VCaP (cell line): ENCODE measurements at regions not wholly inside any gene's neighbourhood (a gene's known extent, or its start where the extent isn't known, plus 50 kb on each side); places are given as distances from the start of the nearest gene placed in this dataset.

Source experiments
- H3K27ac ChIP-seq: fragments of 450-650 bp; 2 replicates; pipeline ENCODE4 v1.5.1; 2017
- CTCF ChIP-seq: fragments of 450-650 bp; conservative IDR thresholded peaks from 2 replicates; pipeline ENCODE4 v1.5.1; 2017; ENCODE audit warnings: mild to moderate bottlenecking, moderate library complexity

- no peak overlapping the region for H3K27ac ChIP-seq
- no peak for TF ChIP-seq CTCF
These were observed 286.7 kb upstream of the CYRIA start for GRCh38 chr2:16952368-16952767.

GRCh38 chr2:16950436-16950835, 284.8 kb upstream of the CYRIA start:
- TF ChIP-seq CTCF = no peak
- no peak overlapping the region for H3K27ac ChIP-seq

- TF ChIP-seq CTCF = no peak
- H3K27ac ChIP-seq = no peak overlapping the region
These were observed 283.1 kb upstream of the CYRIA start for GRCh38 chr2:16948710-16949109.

- no peak overlapping the region for H3K27ac ChIP-seq
These were observed 282.4 kb upstream of the CYRIA start for GRCh38 chr2:16948053-16948452.

GRCh38 chr2:16943279-16943958, 277.8 kb upstream of the CYRIA start:
- H3K27ac ChIP-seq = no peak overlapping the region
- no peak for TF ChIP-seq CTCF

More at GRCh38 chr2:16948053-16948452, 282.4 kb upstream of the CYRIA start:
- TF ChIP-seq CTCF = no peak

- no peak for TF ChIP-seq CTCF
- H3K27ac ChIP-seq = no peak overlapping the region
These were observed 274.6 kb upstream of the CYRIA start for GRCh38 chr2:16940214-16940613.

GRCh38 chr2:16939771-16940170, 274.1 kb upstream of the CYRIA start:
- H3K27ac ChIP-seq = no peak overlapping the region
- TF ChIP-seq CTCF = no peak
